Panc1 (cell line): ENCODE measurements at regions not wholly inside any gene's neighbourhood (a gene's known extent, or its start where the extent isn't known, plus 50 kb on each side); places are given as distances from the start of the nearest gene placed in this dataset.

ENCODE experiments used
- ATAC-seq: fragments of 200-7000 bp; cut with Tn5 transposase; 2 replicates; pipeline ENCODE4 v1.9.1; 2020; ENCODE audit warnings: mild to moderate bottlenecking, moderate library complexity
- BruUV-seq: library from RNA; stranded (reverse); fragments of 400-500 nt; replicated peaks from 2 replicates; lab custom pipeline; 2021; lab: Mats Ljungman, UMichigan
- CTCF ChIA-PET: fragments of 300-600 bp; sonication (Branson Sonifier 250); formaldehyde crosslinking; loops from one replicate; lab custom pipeline; 2022; ENCODE audit warnings: antibody characterized with exemption; lab: Charles Lee
- POLR2A ChIA-PET: fragments of 300-600 bp; sonication (Branson Sonifier 250); formaldehyde crosslinking; loops from one replicate; lab custom pipeline; 2022; ENCODE audit warnings: antibody characterized with exemption; lab: Charles Lee
- DNase-seq: peaks from one replicate; pipeline ENCODE4 v3.0.0-alpha.2; 2010; ENCODE audit warnings: low read depth, low spot score
- H3K27ac ChIP-seq: 2 replicates; pipeline ENCODE4 v1.5.1; 2011; ENCODE audit warnings: mild to moderate bottlenecking, low read length, inconsistent platforms
- H3K27me3 ChIP-seq: fragments of 200-500 bp; sonication (Bioruptor generic); 2 replicates; pipeline ENCODE4 v1.6.0; 2014; ENCODE audit warnings: low read length, inconsistent platforms; ENCODE audit not compliant: control insufficient read depth, insufficient read depth
- H3K36me3 ChIP-seq: fragments of 200-500 bp; sonication (Bioruptor generic); 2 replicates; pipeline ENCODE4 v1.5.1; 2014; ENCODE audit warnings: inconsistent platforms, mild to moderate bottlenecking, low read length, moderate library complexity; ENCODE audit not compliant: control insufficient read depth, insufficient read depth
- H3K4me1 ChIP-seq: 2 replicates; pipeline ENCODE4 v1.5.1; 2011; ENCODE audit warnings: inconsistent platforms, mild to moderate bottlenecking, low read length, moderate library complexity; ENCODE audit not compliant: control insufficient read depth, insufficient read depth
- H3K4me3 ChIP-seq, 2 experiments: 2 replicates each; pipeline ENCODE4 v1.5.1; 2011 to 2012; ENCODE audit warnings: low read depth in 2 of 2, low read length in 2 of 2, mild to moderate bottlenecking in 2 of 2, inconsistent platforms in 1 of 2, moderate library complexity in 1 of 2
- H3K9me3 ChIP-seq: fragments of 200-500 bp; sonication (Bioruptor generic); 2 replicates; pipeline ENCODE4 v1.5.1; 2014; ENCODE audit warnings: low read depth, mild to moderate bottlenecking, inconsistent platforms, low read length, moderate library complexity; ENCODE audit not compliant: control insufficient read depth, insufficient read depth
- POLR2AphosphoS5 ChIP-seq: IDR thresholded peaks from 2 replicates; pipeline ENCODE4 v1.6.1; 2012; ENCODE audit warnings: mild to moderate bottlenecking, low read depth, low read length, moderate library complexity
- SIN3A ChIP-seq: IDR thresholded peaks from 2 replicates; pipeline ENCODE4 v1.6.1; 2012; ENCODE audit warnings: low read depth, mild to moderate bottlenecking, low read length, moderate library complexity, borderline replicate concordance; ENCODE audit not compliant: insufficient read depth
- TCF7L2 ChIP-seq: IDR thresholded peaks from 2 replicates; pipeline ENCODE4 v1.6.1; 2011; ENCODE audit warnings: mild to moderate bottlenecking, low read depth, low read length, inconsistent platforms
- in situ Hi-C: cut with HindIII; loops from 2 replicates; pipeline ENCODE4 v1.10.0; 2016; ENCODE audit warnings: low sequenced_read_pairs, low pct_unique_long_range_greater_than_20kb
- intact Hi-C: fragments of 100-400 bp; cut with micrococcal nuclease; formaldehyde crosslinking; loops from one replicate; pipeline ENCODE4 v1.10.0; 2022; ENCODE audit not compliant: unreplicated experiment
- TF ChIP-seq, protein P1 (sequence below), 2 experiments: IDR thresholded peaks; 2 replicates each; pipeline ENCODE4 v1.6.1; 2011 to 2012; ENCODE audit warnings: low read depth in 2 of 2, control low read depth in 1 of 2, low read length in 1 of 2, mild to moderate bottlenecking in 1 of 2, moderate library complexity in 1 of 2; ENCODE audit not compliant: insufficient read depth in 1 of 2
- TF ChIP-seq, protein P2 (sequence below): fragments of 450-650 bp; IDR thresholded peaks from 2 replicates; pipeline ENCODE4 v1.5.1; 2017; ENCODE audit warnings: mild to moderate bottlenecking

DNA sequence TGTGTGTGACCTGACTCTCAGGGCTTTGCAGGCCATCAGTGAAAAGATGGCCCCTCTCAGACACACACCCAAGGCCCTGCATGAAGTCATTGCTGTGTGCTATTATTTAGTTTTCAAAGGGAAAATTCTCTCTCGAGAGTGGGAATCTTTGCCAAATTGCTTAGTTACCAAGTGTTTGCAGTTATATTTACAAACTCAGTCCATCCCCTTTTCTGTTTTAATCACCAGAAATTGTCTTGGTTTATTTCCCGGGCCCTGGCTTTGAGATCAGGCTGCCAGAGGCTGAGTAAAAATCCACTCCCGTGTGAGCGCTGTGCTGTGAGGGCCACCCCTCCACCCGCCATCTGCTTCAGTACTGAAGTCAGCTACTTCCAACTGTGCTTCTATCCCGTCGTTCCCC is 163.1 kb downstream of the SOD2 start:
- intact Hi-C loops, result no loop called here
- no peak for DNase-seq
- Histone ChIP-seq H3K36me3 (no peaks in the 10 kb centered on the region), H3K27me3 (peaks cover 7% of the 10 kb centered on the region; the same call in 1 of the 2 replicates), H3K4me3 (no peak overlapping the region), H3K27ac (no peak overlapping the region), H3K9me3 (no peaks in the 10 kb centered on the region), H3K4me1 (no peaks in the 10 kb centered on the region)
- ChIA-PET CTCF (no interaction called here), POLR2A (no interaction called here)
- BruUV-seq, result no TSS peak
- ATAC-seq, result no peak
- in situ Hi-C loops, result no loop called here
- TF ChIP-seq, protein P1, sequence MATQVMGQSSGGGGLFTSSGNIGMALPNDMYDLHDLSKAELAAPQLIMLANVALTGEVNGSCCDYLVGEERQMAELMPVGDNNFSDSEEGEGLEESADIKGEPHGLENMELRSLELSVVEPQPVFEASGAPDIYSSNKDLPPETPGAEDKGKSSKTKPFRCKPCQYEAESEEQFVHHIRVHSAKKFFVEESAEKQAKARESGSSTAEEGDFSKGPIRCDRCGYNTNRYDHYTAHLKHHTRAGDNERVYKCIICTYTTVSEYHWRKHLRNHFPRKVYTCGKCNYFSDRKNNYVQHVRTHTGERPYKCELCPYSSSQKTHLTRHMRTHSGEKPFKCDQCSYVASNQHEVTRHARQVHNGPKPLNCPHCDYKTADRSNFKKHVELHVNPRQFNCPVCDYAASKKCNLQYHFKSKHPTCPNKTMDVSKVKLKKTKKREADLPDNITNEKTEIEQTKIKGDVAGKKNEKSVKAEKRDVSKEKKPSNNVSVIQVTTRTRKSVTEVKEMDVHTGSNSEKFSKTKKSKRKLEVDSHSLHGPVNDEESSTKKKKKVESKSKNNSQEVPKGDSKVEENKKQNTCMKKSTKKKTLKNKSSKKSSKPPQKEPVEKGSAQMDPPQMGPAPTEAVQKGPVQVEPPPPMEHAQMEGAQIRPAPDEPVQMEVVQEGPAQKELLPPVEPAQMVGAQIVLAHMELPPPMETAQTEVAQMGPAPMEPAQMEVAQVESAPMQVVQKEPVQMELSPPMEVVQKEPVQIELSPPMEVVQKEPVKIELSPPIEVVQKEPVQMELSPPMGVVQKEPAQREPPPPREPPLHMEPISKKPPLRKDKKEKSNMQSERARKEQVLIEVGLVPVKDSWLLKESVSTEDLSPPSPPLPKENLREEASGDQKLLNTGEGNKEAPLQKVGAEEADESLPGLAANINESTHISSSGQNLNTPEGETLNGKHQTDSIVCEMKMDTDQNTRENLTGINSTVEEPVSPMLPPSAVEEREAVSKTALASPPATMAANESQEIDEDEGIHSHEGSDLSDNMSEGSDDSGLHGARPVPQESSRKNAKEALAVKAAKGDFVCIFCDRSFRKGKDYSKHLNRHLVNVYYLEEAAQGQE (IDR thresholded peaks at IDR 0.05; ENCODE audit: insufficient read depth in 1 of 2, low read depth in 2 of 2, low read length in 1 of 2), result no peak
- TF ChIP-seq, protein P2, sequence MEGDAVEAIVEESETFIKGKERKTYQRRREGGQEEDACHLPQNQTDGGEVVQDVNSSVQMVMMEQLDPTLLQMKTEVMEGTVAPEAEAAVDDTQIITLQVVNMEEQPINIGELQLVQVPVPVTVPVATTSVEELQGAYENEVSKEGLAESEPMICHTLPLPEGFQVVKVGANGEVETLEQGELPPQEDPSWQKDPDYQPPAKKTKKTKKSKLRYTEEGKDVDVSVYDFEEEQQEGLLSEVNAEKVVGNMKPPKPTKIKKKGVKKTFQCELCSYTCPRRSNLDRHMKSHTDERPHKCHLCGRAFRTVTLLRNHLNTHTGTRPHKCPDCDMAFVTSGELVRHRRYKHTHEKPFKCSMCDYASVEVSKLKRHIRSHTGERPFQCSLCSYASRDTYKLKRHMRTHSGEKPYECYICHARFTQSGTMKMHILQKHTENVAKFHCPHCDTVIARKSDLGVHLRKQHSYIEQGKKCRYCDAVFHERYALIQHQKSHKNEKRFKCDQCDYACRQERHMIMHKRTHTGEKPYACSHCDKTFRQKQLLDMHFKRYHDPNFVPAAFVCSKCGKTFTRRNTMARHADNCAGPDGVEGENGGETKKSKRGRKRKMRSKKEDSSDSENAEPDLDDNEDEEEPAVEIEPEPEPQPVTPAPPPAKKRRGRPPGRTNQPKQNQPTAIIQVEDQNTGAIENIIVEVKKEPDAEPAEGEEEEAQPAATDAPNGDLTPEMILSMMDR, result no peak
- TF ChIP-seq SIN3A, result no peak
- no peak for TF ChIP-seq TCF7L2
- no peak for TF ChIP-seq POLR2AphosphoS5

DNA sequence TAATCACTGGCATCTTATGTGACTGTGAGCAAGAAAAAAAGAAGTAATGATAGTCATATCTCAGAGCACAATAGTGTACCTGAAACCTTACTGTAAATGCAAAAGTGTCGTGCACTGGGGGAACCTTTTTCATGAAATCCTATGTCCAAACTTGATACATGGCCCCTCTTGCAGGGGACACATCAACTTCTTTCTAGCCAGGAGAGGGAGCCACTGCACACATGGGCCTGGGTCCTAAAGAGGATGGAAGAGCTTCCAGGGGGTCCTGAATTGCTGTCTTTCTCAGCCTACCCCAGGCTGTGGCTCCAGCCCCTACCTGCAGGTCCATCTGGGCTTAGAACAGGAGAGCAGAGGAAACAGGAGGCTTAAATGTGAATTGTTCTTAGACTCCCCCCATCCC is 165.7 kb downstream of the SOD2 start:
- H3K9me3 ChIP-seq, result no peaks in the 10 kb centered on the region
- intact Hi-C loops, result no loop called here
- no peak overlapping the region for H3K4me3 ChIP-seq
- DNase-seq, result no peak
- CTCF ChIA-PET, result no interaction called here
- TF ChIP-seq SIN3A (no peak), POLR2AphosphoS5 (no peak), TCF7L2 (no peak)
- TF ChIP-seq, protein P2, result no peak
- TF ChIP-seq, protein P1 (IDR thresholded peaks at IDR 0.05; ENCODE audit: insufficient read depth in 1 of 2, low read depth in 2 of 2, low read length in 1 of 2), result no peak
- ATAC-seq, result no peak
- H3K27ac ChIP-seq, result no peak overlapping the region
- H3K4me1 ChIP-seq, result no peaks in the 10 kb centered on the region
- POLR2A ChIA-PET, result no interaction called here
- H3K27me3 ChIP-seq, result peaks cover 6% of the 10 kb centered on the region; the same call in 1 of the 2 replicates
- no peaks in the 10 kb centered on the region for H3K36me3 ChIP-seq
- in situ Hi-C loops, result no loop called here
- no TSS peak for BruUV-seq
